HG03159 (cell line): ENCODE measurements at regions not wholly inside any gene's neighbourhood (a gene's known extent, or its start where the extent isn't known, plus 50 kb on each side); places are given as distances from the start of the nearest gene placed in this dataset.
A peak's percentile ranks its signal among the peaks of the same experiment; 100 is the strongest.
"Not testable (repeated sequence)": the region's sequence is repeated elsewhere in the genome, so short reads cannot be mapped to it uniquely, and the experiment has no call there.

ENCODE experiments used
- ATAC-seq: cut with Tn5 transposase; IDR thresholded peaks from one replicate; pipeline ENCODE4 v1.9.1; 2021; ENCODE audit warnings: mild to moderate bottlenecking, moderate library complexity; ENCODE audit not compliant: unreplicated experiment

GRCh38 chr4:65007841-65008439 is 598.7 kb upstream of the TECRL start:
- ATAC-seq, result peak; percentile 76

DNA sequence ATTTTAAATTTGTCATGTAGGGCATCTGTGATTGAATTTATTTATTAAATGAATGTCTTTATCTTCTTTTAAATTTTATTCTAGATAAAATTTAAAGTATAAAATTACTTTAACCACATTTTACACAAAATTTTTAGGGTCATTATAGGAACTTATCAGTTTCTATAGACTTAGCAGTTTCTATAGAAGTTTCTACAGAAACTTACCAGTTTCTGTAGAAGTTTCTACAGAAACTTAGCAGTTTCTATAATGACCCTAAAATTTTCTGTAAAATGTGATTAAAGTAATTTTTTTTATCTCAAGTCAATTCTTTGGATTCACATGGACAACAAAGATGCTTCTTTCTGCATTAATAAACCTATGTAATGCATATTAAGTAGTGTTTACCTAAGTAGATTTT is 565.9 kb upstream of the TECRL start:
- ATAC-seq, result no peak

GRCh38 chr4:64969081-64969480 is 559.8 kb upstream of the TECRL start:
- no peak for ATAC-seq

DNA sequence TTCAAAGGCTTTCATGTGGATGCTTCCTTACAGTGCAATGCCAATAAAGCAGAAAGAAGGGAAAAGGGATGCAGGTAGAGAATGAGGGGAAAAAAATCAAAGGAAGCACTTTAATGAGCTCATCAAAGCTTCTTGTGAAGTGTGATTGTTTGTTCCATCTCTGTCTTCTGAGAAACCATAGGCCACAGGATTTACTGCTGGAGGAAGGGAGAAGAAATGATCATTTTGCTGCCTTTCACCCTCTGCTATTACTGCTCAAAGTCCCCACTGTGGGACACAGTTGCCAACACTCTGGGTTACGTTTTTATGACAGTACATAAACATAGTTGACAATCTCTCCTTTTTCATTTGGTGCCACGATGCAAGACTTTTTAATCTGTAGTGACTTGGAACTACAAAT is 558.0 kb upstream of the TECRL start:
- ATAC-seq, result no peak

DNA sequence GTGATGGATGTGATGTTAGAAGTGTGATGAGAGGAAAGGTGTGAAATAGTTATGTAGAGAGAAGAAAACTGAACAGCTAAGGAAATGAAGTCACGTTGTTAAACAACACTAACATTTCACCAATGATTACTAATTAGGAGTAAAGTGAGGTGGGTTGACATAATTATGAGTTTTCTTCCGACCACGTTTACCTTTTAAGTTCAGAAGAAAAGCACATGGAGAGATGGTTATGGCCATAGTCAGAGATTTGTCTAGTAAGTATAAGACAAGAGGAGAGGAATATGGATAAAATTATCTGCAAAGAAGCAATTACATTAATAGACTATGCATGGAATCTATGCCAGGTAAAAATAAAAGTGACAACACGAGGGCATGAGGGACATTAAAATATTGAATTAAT is 551.3 kb upstream of the TECRL start:
- ATAC-seq, result no peak

DNA sequence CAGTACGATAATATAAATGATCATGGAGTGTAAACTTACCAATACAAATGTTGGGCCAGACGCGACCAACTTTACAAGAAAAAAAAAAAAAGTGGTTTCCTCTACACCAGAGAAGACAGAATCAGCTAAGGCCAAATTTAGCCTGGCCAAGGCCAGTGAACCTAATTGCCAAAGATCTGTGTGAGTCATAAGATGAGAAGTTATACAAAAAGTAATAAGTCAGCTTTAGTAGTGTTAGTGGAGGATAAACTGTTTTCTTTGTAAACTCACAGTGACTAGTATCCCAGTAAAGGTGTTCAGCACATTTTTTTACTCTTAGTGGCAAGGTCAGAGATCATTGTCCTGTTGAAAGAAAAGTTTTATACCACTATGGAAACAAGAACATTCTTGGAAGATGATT is 531.4 kb upstream of the TECRL start:
- no peak for ATAC-seq

DNA sequence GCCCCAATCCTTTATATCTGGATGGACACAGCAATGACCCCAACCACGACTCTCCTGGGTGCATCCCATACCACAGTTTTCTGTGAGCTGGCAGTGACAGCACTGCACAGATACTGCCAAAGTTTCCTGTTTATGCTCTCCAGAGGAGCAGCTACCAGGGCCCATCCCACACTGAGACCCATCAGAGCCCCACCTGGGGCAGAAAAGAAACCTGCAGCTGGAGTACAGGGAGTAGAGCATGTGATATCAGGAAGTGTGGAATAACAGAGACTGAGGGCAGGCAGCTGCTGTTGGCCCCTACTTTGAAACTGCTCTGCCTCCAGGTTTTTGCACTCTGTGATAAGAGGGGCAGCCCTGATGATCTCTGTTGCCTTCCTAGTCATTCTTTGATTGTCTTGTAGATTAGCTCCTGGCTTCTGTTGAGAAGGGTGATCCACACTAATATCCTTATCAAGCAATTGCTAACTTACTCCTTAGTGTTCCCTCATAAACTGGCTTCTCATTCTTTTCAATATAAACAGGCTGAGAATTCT is 526.3 kb upstream of the TECRL start:
- no peak for ATAC-seq

DNA sequence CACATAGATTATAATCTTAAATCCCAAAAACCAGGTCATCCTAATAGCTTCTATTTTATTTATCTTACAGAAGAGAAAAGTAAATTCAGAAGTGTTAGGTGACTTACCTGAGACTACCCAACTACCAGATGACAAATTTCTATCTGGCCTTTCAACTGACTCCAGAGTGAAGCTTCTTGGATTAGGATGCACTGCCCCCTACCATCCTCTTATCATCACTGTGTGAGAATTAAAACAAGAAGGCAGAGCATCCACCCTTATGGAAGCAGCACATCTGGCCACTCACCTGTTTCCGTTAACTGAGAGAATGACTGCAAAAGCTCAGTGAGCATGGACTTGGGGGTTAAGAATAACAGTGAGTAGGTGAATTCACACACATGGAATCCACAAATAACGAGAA is 502.6 kb upstream of the TECRL start:
- ATAC-seq, result no peak

- ATAC-seq, result no peak
Measured at GRCh38 chr4:64903986-64904385, 494.7 kb upstream of the TECRL start.

GRCh38 chr4:64899563-64899962 is 490.3 kb upstream of the TECRL start:
- ATAC-seq, result no peak

DNA sequence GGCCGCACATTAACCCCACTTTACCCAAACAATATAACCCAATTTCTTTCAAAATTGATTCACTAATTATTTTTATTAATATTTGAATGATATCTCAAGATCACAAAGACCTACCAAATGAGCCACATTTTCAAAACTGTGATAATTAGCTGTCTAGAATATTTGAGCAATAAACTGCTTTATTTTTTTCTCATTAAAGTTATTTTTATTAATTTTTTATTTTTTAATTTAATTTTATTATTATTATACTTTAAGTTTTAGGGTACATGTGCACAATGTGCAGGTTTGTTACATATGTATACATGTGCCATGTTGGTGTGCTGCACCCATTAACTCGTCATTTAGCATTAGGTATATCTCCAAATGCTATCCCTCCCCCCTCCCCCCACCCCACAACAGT is 489.8 kb upstream of the TECRL start:
- ATAC-seq, result not testable (repeated sequence)

- ATAC-seq, result no peak
Measured at GRCh38 chr4:64897683-64898082, 488.4 kb upstream of the TECRL start.

GRCh38 chr4:64895031-64895430 is 485.8 kb upstream of the TECRL start:
- ATAC-seq, result no peak

GRCh38 chr4:64893205-64893604 is 484.0 kb upstream of the TECRL start:
- no peak for ATAC-seq

GRCh38 chr4:64889906-64890610 is 480.8 kb upstream of the TECRL start:
- no peak for ATAC-seq

GRCh38 chr4:64883087-64883807 is 474.0 kb upstream of the TECRL start:
- no peak for ATAC-seq

DNA sequence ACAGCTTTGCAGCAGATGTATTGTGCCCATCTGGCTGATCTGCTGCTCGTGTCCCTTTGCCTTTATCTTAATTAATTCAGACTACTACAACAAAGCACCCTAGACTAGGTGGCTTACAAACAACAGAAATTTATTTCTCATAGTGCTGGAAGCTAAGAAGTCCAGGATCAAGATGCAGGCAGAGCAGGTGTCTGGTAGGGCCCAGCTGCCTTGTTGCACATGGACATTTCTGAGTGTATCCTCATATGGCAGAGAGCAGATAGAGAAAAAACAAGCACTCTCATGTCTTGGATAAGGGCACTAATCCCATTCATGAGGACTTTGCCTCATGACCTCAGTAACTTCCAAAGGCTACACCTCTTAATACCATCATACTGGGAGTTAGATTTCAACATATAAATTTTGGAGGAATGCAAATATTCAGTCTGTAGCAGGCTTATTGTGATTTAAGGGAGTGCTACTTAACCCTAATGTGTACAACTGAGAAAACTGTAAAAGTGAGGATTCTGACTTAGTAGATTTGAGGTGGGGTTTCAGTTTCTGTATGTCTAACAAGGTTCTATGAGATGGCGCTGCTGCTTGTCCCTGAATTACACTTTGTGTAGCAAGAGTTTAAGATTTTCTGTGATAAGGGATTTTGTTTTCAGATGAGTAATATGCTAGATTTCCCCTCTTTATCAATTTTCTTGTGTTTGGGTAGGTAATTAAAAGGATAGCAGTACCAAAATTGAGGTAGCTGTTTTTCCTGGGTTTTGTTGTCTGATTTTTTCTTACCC is 473.2 kb upstream of the TECRL start:
- no peak for ATAC-seq

DNA sequence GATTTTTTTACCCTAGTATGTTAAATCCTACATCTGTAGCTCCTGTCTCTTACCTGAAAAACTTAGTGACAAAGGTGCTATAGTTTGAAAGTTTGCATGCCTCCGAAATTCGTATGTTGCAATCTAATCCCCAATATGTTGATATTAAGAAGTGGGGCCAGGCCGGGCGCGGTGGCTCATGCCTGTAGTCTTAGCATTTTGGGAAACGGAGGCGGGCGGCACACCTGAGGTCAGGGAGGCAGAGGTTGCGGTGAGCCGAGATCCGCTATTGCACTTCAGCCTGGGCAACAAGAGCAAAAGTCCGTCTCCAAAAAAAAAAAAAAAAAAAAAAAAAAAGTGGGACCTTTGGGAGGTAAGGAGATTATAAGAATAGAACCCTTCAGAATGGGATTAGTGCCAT is 471.3 kb upstream of the TECRL start:
- ATAC-seq, result no peak

DNA sequence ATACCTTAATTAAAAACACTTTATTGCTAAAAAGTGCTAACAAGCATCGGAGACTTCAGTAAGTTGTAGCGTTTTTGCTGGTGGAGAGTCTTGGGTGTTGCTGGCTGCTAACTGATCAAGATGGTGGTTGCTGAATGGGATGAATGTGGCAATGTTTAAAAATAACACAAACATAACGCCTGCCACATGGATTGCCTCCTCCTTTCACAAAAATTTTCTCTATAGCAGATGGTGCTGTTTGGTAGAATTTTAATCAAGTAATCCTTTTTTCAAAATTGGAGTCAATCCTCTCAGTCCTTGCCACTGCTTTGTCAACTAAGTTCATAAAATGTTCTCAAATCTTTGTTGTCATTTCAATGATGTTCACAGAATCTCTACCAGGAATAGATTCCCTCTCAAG is 466.8 kb upstream of the TECRL start:
- ATAC-seq, result no peak

DNA sequence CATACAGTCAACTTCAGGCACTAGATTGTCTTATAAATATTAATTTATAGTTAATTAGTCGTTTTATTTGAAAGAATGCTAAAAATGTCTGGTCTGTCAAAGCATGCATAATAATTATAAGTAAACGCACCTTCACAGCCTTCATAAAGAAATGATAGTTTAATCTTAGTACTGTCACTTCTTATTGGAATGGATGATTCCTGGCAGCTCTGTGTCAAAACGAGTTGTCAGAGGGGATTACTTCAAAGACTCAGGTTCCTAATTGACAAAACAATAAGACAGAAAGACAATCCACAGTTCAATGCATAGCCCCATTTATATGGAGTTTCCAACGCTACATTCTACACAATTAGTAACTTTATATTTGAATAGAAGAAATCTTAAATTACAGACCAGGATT is 461.3 kb upstream of the TECRL start:
- ATAC-seq, result no peak

GRCh38 chr4:64857815-64858214 is 448.6 kb upstream of the TECRL start:
- no peak for ATAC-seq
